ES-I3 (cell line): ENCODE measurements at regions not wholly inside any gene's neighbourhood (a gene's known extent, or its start where the extent isn't known, plus 50 kb on each side); places are given as distances from the start of the nearest gene placed in this dataset.

Experiments used
- H3K36me3 ChIP-seq: 2 replicates; pipeline ENCODE4 v1.6.1; 2013; ENCODE audit warnings: mild to moderate bottlenecking, low read length, control low read depth, moderate library complexity; ENCODE audit not compliant: insufficient read depth
- H3K4me1 ChIP-seq: 2 replicates; pipeline ENCODE4 v1.6.1; 2013; ENCODE audit warnings: mild to moderate bottlenecking, control low read depth, low read length; ENCODE audit not compliant: insufficient read depth
- H3K9ac ChIP-seq: 2 replicates; pipeline ENCODE4 v1.6.1; 2013; ENCODE audit warnings: low read depth, mild to moderate bottlenecking, low read length, moderate library complexity
- H3K9me3 ChIP-seq: 2 replicates; pipeline ENCODE4 v1.6.1; 2013; ENCODE audit warnings: mild to moderate bottlenecking, low read length, moderate library complexity; ENCODE audit not compliant: control insufficient read depth, insufficient read depth

GRCh38 chr2:205908212-205909183 lies 177.5 kb downstream of the INO80D start:
- no peaks in the 10 kb centered on the region for H3K9me3 ChIP-seq
- H3K9ac ChIP-seq, result no peak overlapping the region
- no peaks in the 10 kb centered on the region for H3K4me1 ChIP-seq
- H3K36me3 ChIP-seq, result no peaks in the 10 kb centered on the region

- Histone ChIP-seq H3K36me3 (no peaks in the 10 kb centered on the region), H3K9me3 (no peaks in the 10 kb centered on the region), H3K4me1 (no peaks in the 10 kb centered on the region), H3K9ac (no peak overlapping the region)
Measured at GRCh38 chr2:205906419-205906818, 179.6 kb downstream of the INO80D start.

- no peaks in the 10 kb centered on the region for H3K4me1 ChIP-seq
- H3K9ac ChIP-seq, result no peak overlapping the region
- H3K36me3 ChIP-seq, result no peaks in the 10 kb centered on the region
- no peaks in the 10 kb centered on the region for H3K9me3 ChIP-seq
Measured at GRCh38 chr2:205905576-205905975, 180.4 kb downstream of the INO80D start.

GRCh38 chr2:205904873-205905272 lies 181.1 kb downstream of the INO80D start:
- Histone ChIP-seq H3K9ac (no peak overlapping the region), H3K9me3 (no peaks in the 10 kb centered on the region), H3K4me1 (no peaks in the 10 kb centered on the region), H3K36me3 (no peaks in the 10 kb centered on the region)

- Histone ChIP-seq H3K9ac (no peak overlapping the region), H3K36me3 (no peaks in the 10 kb centered on the region)
Measured at GRCh38 chr2:205903549-205904129, 182.3 kb downstream of the INO80D start.

GRCh38 chr2:205902900-205903237 lies 183.1 kb downstream of the INO80D start:
- Histone ChIP-seq H3K9ac (no peak overlapping the region), H3K4me1 (no peaks in the 10 kb centered on the region), H3K9me3 (no peaks in the 10 kb centered on the region), H3K36me3 (no peaks in the 10 kb centered on the region)

More at GRCh38 chr2:205903549-205904129, 182.3 kb downstream of the INO80D start:
- no peaks in the 10 kb centered on the region for H3K9me3 ChIP-seq
- no peaks in the 10 kb centered on the region for H3K4me1 ChIP-seq

- no peaks in the 10 kb centered on the region for H3K4me1 ChIP-seq
- H3K9me3 ChIP-seq, result no peaks in the 10 kb centered on the region
- no peaks in the 10 kb centered on the region for H3K36me3 ChIP-seq
- no peak overlapping the region for H3K9ac ChIP-seq
Measured at GRCh38 chr2:205902041-205902899, 183.7 kb downstream of the INO80D start.

GRCh38 chr2:205901491-205901890 lies 184.5 kb downstream of the INO80D start:
- no peaks in the 10 kb centered on the region for H3K4me1 ChIP-seq
- H3K9me3 ChIP-seq, result no peaks in the 10 kb centered on the region
- H3K9ac ChIP-seq, result no peak overlapping the region
- no peaks in the 10 kb centered on the region for H3K36me3 ChIP-seq

GRCh38 chr2:205898744-205899143 lies 187.2 kb downstream of the INO80D start:
- Histone ChIP-seq H3K4me1 (no peaks in the 10 kb centered on the region), H3K9me3 (no peaks in the 10 kb centered on the region), H3K36me3 (no peaks in the 10 kb centered on the region), H3K9ac (no peak overlapping the region)

GRCh38 chr2:205895981-205896655 lies 189.9 kb downstream of the INO80D start:
- Histone ChIP-seq H3K36me3 (no peaks in the 10 kb centered on the region), H3K4me1 (no peaks in the 10 kb centered on the region), H3K9me3 (no peaks in the 10 kb centered on the region), H3K9ac (no peak overlapping the region)

GRCh38 chr2:205892665-205893259 lies 193.2 kb downstream of the INO80D start:
- H3K9ac ChIP-seq, result no peak overlapping the region
- no peaks in the 10 kb centered on the region for H3K9me3 ChIP-seq
- H3K36me3 ChIP-seq, result no peaks in the 10 kb centered on the region
- H3K4me1 ChIP-seq, result no peaks in the 10 kb centered on the region

GRCh38 chr2:205892251-205892655 lies 193.7 kb downstream of the INO80D start:
- no peaks in the 10 kb centered on the region for H3K36me3 ChIP-seq
- H3K9me3 ChIP-seq, result no peaks in the 10 kb centered on the region
- no peaks in the 10 kb centered on the region for H3K4me1 ChIP-seq
- no peak overlapping the region for H3K9ac ChIP-seq

- no peaks in the 10 kb centered on the region for H3K36me3 ChIP-seq
- H3K9ac ChIP-seq, result no peak overlapping the region
- no peaks in the 10 kb centered on the region for H3K9me3 ChIP-seq
- no peaks in the 10 kb centered on the region for H3K4me1 ChIP-seq
Measured at GRCh38 chr2:205889114-205889513, 196.9 kb downstream of the INO80D start.

GRCh38 chr2:205887637-205888036 lies 198.3 kb downstream of the INO80D start:
- H3K9ac ChIP-seq, result no peak overlapping the region
- no peaks in the 10 kb centered on the region for H3K36me3 ChIP-seq
- H3K9me3 ChIP-seq, result no peaks in the 10 kb centered on the region
- peaks cover 9% of the 10 kb centered on the region for H3K4me1 ChIP-seq
